Liver (tissue), 8 donors: ENCODE measurements at regions not wholly inside any gene's neighbourhood (a gene's known extent, or its start where the extent isn't known, plus 50 kb on each side); places are given as distances from the start of the nearest gene placed in this dataset.
A peak's percentile ranks its signal among the peaks of the same experiment; 100 is the strongest.

ENCODE experiments used
- DNase-seq: peaks from one replicate; pipeline ENCODE4 v3.0.0-alpha.2; 2017; ENCODE audit warnings: low spot score
- H3K27ac ChIP-seq, 2 donors: one replicate each; pipeline ENCODE4 v1.7.0; 2013; ENCODE audit warnings: inconsistent platforms in 2 of 2, low read length in 2 of 2, control low read depth in 1 of 2, low read depth in 1 of 2, mild to moderate bottlenecking in 1 of 2
- H3K27me3 ChIP-seq, 4 donors: one replicate each; pipeline versions ENCODE4 v1.6.1 to v1.7.0; 2013; ENCODE audit warnings: low read length in 3 of 4, inconsistent platforms in 1 of 4, mild to moderate bottlenecking in 1 of 4, moderate library complexity in 1 of 4; ENCODE audit not compliant: control insufficient read depth in 4 of 4, insufficient read depth in 4 of 4
- H3K36me3 ChIP-seq, 4 donors: one replicate each; pipeline versions ENCODE4 v1.6.1 to v1.7.0; 2013; ENCODE audit warnings: low read length in 3 of 4, mild to moderate bottlenecking in 3 of 4, low read depth in 1 of 4, moderate library complexity in 1 of 4; ENCODE audit not compliant: control insufficient read depth in 4 of 4, insufficient read depth in 3 of 4
- H3K4me1 ChIP-seq, 4 donors: one replicate each; pipeline versions ENCODE4 v1.6.1 to v1.7.0; 2013; ENCODE audit warnings: low read length in 3 of 4, mild to moderate bottlenecking in 3 of 4, moderate library complexity in 1 of 4; ENCODE audit not compliant: control insufficient read depth in 4 of 4, insufficient read depth in 4 of 4
- H3K4me3 ChIP-seq, 3 donors: one replicate each; pipeline versions ENCODE4 v1.6.1 to v1.7.0; 2013; ENCODE audit warnings: low read length in 3 of 3, control low read depth in 1 of 3, low read depth in 1 of 3, mild to moderate bottlenecking in 1 of 3
- H3K9ac ChIP-seq, 2 donors: one replicate each; pipeline ENCODE4 v1.7.0; 2013; ENCODE audit warnings: low read length in 2 of 2, mild to moderate bottlenecking in 2 of 2, moderate library complexity in 2 of 2, control low read depth in 1 of 2, low read depth in 1 of 2
- H3K9me3 ChIP-seq, 4 donors: one replicate each; pipeline versions ENCODE4 v1.6.1 to v1.7.0; 2013; ENCODE audit warnings: low read length in 3 of 4; ENCODE audit not compliant: control insufficient read depth in 4 of 4
- ATF3 ChIP-seq: IDR thresholded peaks from 2 replicates; pipeline ENCODE4 v1.6.1; 2016; ENCODE audit warnings: antibody characterized with exemption
- CTCF ChIP-seq: fragments of 150-350 bp; IDR thresholded peaks from 2 replicates; pipeline ENCODE4 v1.5.1; 2017; ENCODE audit warnings: improper control_type of control experiment, low read depth, low read length; ENCODE audit not compliant: missing input control
- EGR1 ChIP-seq, 2 donors: IDR thresholded peaks; 2 replicates each; pipeline ENCODE4 v1.6.1; 2016 to 2018; ENCODE audit warnings: antibody characterized with exemption in 2 of 2, low read depth in 2 of 2
- FOXA1 ChIP-seq: IDR thresholded peaks from 2 replicates; pipeline ENCODE4 v1.6.1; 2016; ENCODE audit warnings: antibody characterized with exemption
- FOXA2 ChIP-seq: IDR thresholded peaks from 2 replicates; pipeline ENCODE4 v1.6.1; 2016; ENCODE audit warnings: antibody characterized with exemption
- GABPA ChIP-seq, 2 donors: IDR thresholded peaks in 1 of 2; conservative IDR thresholded peaks in 1 of 2; 2 replicates each; pipeline ENCODE4 v1.6.1; 2016; ENCODE audit warnings: antibody characterized with exemption in 2 of 2, mild to moderate bottlenecking in 1 of 2, moderate library complexity in 1 of 2
- HNF4A ChIP-seq, 2 donors: conservative IDR thresholded peaks; 2 replicates each; pipeline ENCODE4 v1.6.1; 2016; ENCODE audit warnings: antibody characterized with exemption in 2 of 2, mild to moderate bottlenecking in 2 of 2
- HNF4G ChIP-seq: IDR thresholded peaks from 2 replicates; pipeline ENCODE4 v1.6.1; 2016; ENCODE audit warnings: antibody characterized with exemption
- JUND ChIP-seq, 2 donors: IDR thresholded peaks; 2 replicates each; pipeline ENCODE4 v1.6.1; 2016; ENCODE audit warnings: antibody characterized with exemption in 2 of 2
- MAX ChIP-seq: IDR thresholded peaks from 2 replicates; pipeline ENCODE4 v1.6.1; 2016; ENCODE audit warnings: antibody characterized with exemption
- NR2F2 ChIP-seq: IDR thresholded peaks from 2 replicates; pipeline ENCODE4 v1.6.1; 2016; ENCODE audit warnings: antibody characterized with exemption
- RAD21 ChIP-seq, 2 donors: IDR thresholded peaks; 2 replicates each; pipeline ENCODE4 v1.6.1; 2016; ENCODE audit warnings: antibody characterized with exemption in 2 of 2, mild to moderate bottlenecking in 2 of 2
- REST ChIP-seq: IDR thresholded peaks from 2 replicates; pipeline ENCODE4 v1.6.1; 2016; ENCODE audit warnings: antibody characterized with exemption, mild to moderate bottlenecking
- RXRA ChIP-seq, 2 donors: IDR thresholded peaks; 2 replicates each; pipeline ENCODE4 v1.6.1; 2017 to 2018; ENCODE audit warnings: antibody characterized with exemption in 2 of 2, mild to moderate bottlenecking in 1 of 2
- SP1 ChIP-seq: IDR thresholded peaks from 2 replicates; pipeline ENCODE4 v1.6.1; 2018; ENCODE audit warnings: antibody characterized with exemption, mild to moderate bottlenecking
- TAF1 ChIP-seq: conservative IDR thresholded peaks from 2 replicates; pipeline ENCODE4 v1.6.1; 2016; ENCODE audit warnings: antibody characterized with exemption, mild to moderate bottlenecking
- YY1 ChIP-seq: IDR thresholded peaks from 2 replicates; pipeline ENCODE4 v1.6.1; 2016; ENCODE audit warnings: antibody characterized with exemption, mild to moderate bottlenecking
- ZBTB33 ChIP-seq: IDR thresholded peaks from 2 replicates; pipeline ENCODE4 v1.6.1; 2016; ENCODE audit warnings: antibody characterized with exemption
- WGBS: extraction: QIAGEN DNeasy Blood & Tissue Kit; methylation state at CpG from one replicate; pipeline ENCODE4 v1.1.7; 2013; 5-methylcytosine and 5-hydroxymethylcytosine counted together
- donor health status: healthy.
- donor health status: healthy.
- donor health status: healthy.
- donor health status: healthy.
- donor health status: healthy.

GRCh38 chr4:20639346-20639745 is 60.9 kb upstream of the PACRGL start:
- no peak overlapping the region for H3K9ac ChIP-seq
- WGBS, result 19% methylated on average over 1 of the region's 1 CpG
- no peak overlapping the region for H3K27ac ChIP-seq
- H3K4me3 ChIP-seq, result no peak overlapping the region
- no peaks in the 10 kb centered on the region for H3K9me3 ChIP-seq
- no peaks in the 10 kb centered on the region for H3K27me3 ChIP-seq
- H3K36me3 ChIP-seq, result no peaks in the 10 kb centered on the region
- peaks cover 2 to 15% (median 7%) of the 10 kb centered on the region in 4 donors for H3K4me1 ChIP-seq
- no peak for TF ChIP-seq HNF4G
- peak; percentile 42 for TF ChIP-seq ZBTB33
- peak in 1 of 2 donors; percentile 74 for TF ChIP-seq RXRA (IDR thresholded peaks at IDR 0.05)
- TF ChIP-seq MAX, result peak; percentile 43
- peak; percentile 30 to 40 for TF ChIP-seq RAD21 (IDR thresholded peaks at IDR 0.05)
- TF ChIP-seq REST, result no peak
- TF ChIP-seq TAF1, result no peak
- no peak for TF ChIP-seq GABPA (IDR thresholded peaks at IDR 0.05 in 1 of 2, conservative IDR thresholded peaks at IDR 0.05 in 1 of 2)
- peak; percentile 30 for TF ChIP-seq SP1
- no peak for TF ChIP-seq NR2F2
- peak; percentile 50 to 72 for TF ChIP-seq HNF4A (conservative IDR thresholded peaks at IDR 0.05)
- peak in 1 of 2 donors; percentile 39 for TF ChIP-seq EGR1 (IDR thresholded peaks at IDR 0.05; ENCODE audit: low read depth in 2 of 2)
- TF ChIP-seq FOXA1, result peak; percentile 94
- TF ChIP-seq YY1, result peak; percentile 95
- TF ChIP-seq CTCF, result no peak
- TF ChIP-seq FOXA2, result peak; percentile 96
- peak in 1 of 2 donors; percentile 44 for TF ChIP-seq JUND (IDR thresholded peaks at IDR 0.05)
- no peak for TF ChIP-seq ATF3
- no peak for DNase-seq
